ENCODE measurements at regions not wholly inside any gene's neighbourhood (a gene's known extent, or its start where the extent isn't known, plus 50 kb on each side); places are given as distances from the start of the nearest gene placed in this dataset.

DNA sequence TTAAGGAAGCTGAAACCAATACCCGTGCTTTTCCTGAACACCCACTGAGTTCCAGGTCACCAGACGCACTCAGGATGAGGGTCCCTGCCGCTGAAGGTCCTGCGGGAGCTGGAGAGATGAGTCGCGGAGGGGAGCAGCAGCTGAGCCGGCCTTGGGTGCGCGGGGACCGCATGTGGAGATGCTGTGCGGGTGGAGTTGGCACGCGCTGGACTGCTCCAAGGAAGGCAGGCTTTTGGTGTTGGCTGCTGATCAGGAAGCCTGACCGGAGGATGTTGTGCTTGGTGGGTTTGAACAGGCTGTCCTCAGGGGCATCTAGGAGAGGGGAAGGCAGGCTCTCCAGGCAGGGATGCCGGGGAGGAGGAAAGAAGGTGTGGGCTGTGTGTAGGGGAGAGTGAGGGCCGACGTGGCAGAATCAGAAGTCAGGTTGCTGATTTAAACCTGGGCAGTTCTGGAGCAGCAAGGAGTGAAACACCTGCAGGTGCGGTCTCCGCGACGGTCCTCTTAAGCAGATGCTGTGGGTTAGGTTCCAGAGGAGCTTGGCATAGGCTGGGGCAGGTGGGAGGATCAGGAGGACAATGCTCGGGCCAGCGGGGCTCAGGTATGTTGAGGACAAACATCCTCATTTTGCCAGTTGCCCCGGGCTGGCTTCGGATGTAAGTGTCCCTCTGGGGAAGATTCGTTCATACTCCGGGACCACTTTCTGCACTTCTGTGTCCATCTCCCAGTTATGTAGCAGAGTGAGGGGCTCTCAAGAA lies 197.5 kb upstream of the B3GAT1 start:
- ChIA-PET CTCF (no interaction called here), POLR2A (no interaction called here)
- DNase-seq (ENCODE audit: low spot score): no peak
- Mint-ChIP-seq H3K9me3 (peaks cover 28% of the 10 kb centered on the region), H3K4me1 (peaks cover 11% of the 10 kb centered on the region), H3K4me3 (no peak overlapping the region), H3K27me3 (ENCODE audit: low read depth) (peaks cover 10% of the 10 kb centered on the region), H3K36me3 (peaks cover 9% of the 10 kb centered on the region), H3K27ac (no peak overlapping the region)
- TF ChIP-seq ZBTB43 (CRISPR knock-in tag; IDR thresholded peaks at IDR 0.05) (no peak), HMGXB4 (CRISPR knock-in tag; IDR thresholded peaks at IDR 0.05) (no peak), SMAD4 (CRISPR knock-in tag; IDR thresholded peaks at IDR 0.05) (no peak), IRF2 (CRISPR knock-in tag; IDR thresholded peaks at IDR 0.05; ENCODE audit: borderline replicate concordance, low read depth) (no peak), AFF4 (CRISPR knock-in tag; IDR thresholded peaks at IDR 0.05; ENCODE audit: borderline replicate concordance) (no peak), NFE2L1 (CRISPR knock-in tag; IDR thresholded peaks at IDR 0.05) (no peak)
- TF ChIP-seq, protein P1, sequence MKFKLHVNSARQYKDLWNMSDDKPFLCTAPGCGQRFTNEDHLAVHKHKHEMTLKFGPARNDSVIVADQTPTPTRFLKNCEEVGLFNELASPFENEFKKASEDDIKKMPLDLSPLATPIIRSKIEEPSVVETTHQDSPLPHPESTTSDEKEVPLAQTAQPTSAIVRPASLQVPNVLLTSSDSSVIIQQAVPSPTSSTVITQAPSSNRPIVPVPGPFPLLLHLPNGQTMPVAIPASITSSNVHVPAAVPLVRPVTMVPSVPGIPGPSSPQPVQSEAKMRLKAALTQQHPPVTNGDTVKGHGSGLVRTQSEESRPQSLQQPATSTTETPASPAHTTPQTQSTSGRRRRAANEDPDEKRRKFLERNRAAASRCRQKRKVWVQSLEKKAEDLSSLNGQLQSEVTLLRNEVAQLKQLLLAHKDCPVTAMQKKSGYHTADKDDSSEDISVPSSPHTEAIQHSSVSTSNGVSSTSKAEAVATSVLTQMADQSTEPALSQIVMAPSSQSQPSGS (CRISPR knock-in tag; IDR thresholded peaks at IDR 0.05; ENCODE audit: borderline replicate concordance, low read depth): no peak
- no peak for ATAC-seq

DNA sequence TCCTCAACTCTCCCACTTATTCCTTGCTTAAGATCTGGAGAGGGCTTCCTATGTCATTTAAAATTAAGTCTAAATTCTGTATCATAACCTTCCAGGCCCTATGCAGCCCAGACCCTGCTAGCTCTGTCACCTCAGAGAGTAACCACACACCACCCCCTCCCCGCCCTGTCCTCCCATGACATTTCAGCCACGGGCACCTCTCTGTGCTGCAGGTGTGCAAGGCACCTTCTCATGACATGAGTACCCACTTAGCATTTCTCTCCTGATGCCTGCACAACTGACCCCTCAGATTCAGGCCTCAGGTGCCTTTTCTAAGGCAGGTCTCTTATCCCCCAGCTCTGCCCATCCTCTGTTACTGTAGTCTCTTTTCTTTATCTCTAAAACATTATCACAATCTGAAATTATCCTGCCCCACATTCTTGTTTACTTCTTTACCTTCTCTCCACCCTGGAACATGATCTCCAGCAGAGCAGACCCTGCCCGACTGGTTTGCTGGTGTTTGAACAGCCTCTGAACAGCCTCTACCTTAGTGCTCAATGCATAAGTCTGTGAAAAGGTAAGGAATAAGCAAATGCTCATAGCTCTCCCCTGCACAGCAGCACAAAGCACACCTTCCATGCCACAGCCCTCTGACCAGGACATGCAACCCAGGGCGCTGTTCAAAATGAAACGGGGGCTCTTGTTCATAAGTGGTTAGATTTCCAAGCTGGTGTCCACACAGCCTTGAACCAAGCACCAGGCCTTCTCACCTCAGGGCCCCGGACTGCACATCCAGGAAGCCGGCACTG lies 196.1 kb upstream of the B3GAT1 start:
- H3K27me3 Mint-ChIP-seq (ENCODE audit: low read depth): peaks cover 10% of the 10 kb centered on the region
- H3K9me3 Mint-ChIP-seq: peaks cover 26% of the 10 kb centered on the region
- no peak for ATAC-seq
- H3K36me3 Mint-ChIP-seq: peaks cover 9% of the 10 kb centered on the region
- no peak for DNase-seq (ENCODE audit: low spot score)
- H3K4me1 Mint-ChIP-seq: peaks cover 11% of the 10 kb centered on the region
- no peak for TF ChIP-seq JAZF1 (CRISPR knock-in tag; IDR thresholded peaks at IDR 0.05)
- no peak for TF ChIP-seq ATF1 (CRISPR knock-in tag; IDR thresholded peaks at IDR 0.05)
- no peak for TF ChIP-seq HMGA2 (CRISPR knock-in tag; IDR thresholded peaks at IDR 0.05)
- TF ChIP-seq E2F1 (CRISPR knock-in tag; IDR thresholded peaks at IDR 0.05): no peak
- no peak for TF ChIP-seq ZNF281 (CRISPR knock-in tag; IDR thresholded peaks at IDR 0.05)
- TF ChIP-seq SMAD3 (CRISPR knock-in tag; IDR thresholded peaks at IDR 0.05; ENCODE audit: borderline replicate concordance): no peak
- H3K4me3 Mint-ChIP-seq: no peak overlapping the region
- H3K27ac Mint-ChIP-seq: no peak overlapping the region
- ChIA-PET POLR2A (no interaction called here), CTCF (interaction anchor here (0.6 to 1.1 kb wide), 2 partner anchors 14 to 78 kb away, joined by 3 read pairs; no protein-coding TSS in a partner anchor)

All from WTC11 (cell line).